HepG2 (cell line): ENCODE measurements at regions not wholly inside any gene's neighbourhood (a gene's known extent, or its start where the extent isn't known, plus 50 kb on each side); places are given as distances from the start of the nearest gene placed in this dataset.

Experiments
- ATAC-seq: fragments of 200-7000 bp; cut with Tn5 transposase; 3 replicates; pipeline ENCODE4 v1.9.1; 2020; ENCODE audit warnings: mild to moderate bottlenecking, moderate library complexity
- BruUV-seq: library from RNA; stranded (reverse); fragments of 400-500 nt; replicated peaks from 2 replicates; lab custom pipeline; 2021; lab: Mats Ljungman, UMichigan
- CTCF ChIA-PET: fragments of 300-600 bp; formaldehyde crosslinking; extraction: SDS; loops from one replicate; lab custom pipeline; 2021; ENCODE audit warnings: low total read pairs, inconsistent platforms, low intra/inter-chr PET ratio; lab: Yijun Ruan, JAX
- POLR2A ChIA-PET: fragments of 350-600 bp; sonication (Branson Sonifier 250); formaldehyde crosslinking; loops from one replicate; lab custom pipeline; 2020; ENCODE audit warnings: antibody characterized with exemption, inconsistent platforms; lab: Yijun Ruan, JAX
- DNase-seq: peaks from one replicate; pipeline ENCODE4 v3.0.0-alpha.2; 2015; ENCODE audit warnings: low spot score
- FAIRE-seq: peaks from 3 replicates; lab custom pipeline; 2011; peaks lifted over from hg19 to GRCh38; lab: Jason Lieb, UNC
- H2AFZ ChIP-seq: one replicate; pipeline ENCODE4 v1.6.1; 2011; ENCODE audit warnings: low read length, inconsistent platforms
- H3K27ac ChIP-seq: fragments of 300-600 bp; 3 replicates; pipeline ENCODE4 v1.8.0; 2011; ENCODE audit warnings: mixed run types, mild to moderate bottlenecking, mixed read lengths, low read length, inconsistent platforms; ENCODE audit not compliant: insufficient read depth; ENCODE audit errors: extremely low read length
- H3K27me3 ChIP-seq, 2 experiments: fragments of 200-600 bp in 1 of 2; 2 replicates in 1 of 2; 3 replicates in 1 of 2; pipeline versions ENCODE4 v1.6.0 to v1.8.0; 2011; ENCODE audit warnings: low read length in 2 of 2, mild to moderate bottlenecking in 2 of 2, moderate library complexity in 2 of 2, inconsistent platforms in 1 of 2; ENCODE audit not compliant: insufficient read depth in 2 of 2, control insufficient read depth in 1 of 2
- H3K36me3 ChIP-seq, 2 experiments: fragments of 200-600 bp in 1 of 2; replicated peaks in 1 of 2; 2 replicates in 1 of 2; 3 replicates in 1 of 2; pipeline versions ENCODE4 v1.5.1 to v1.8.0; 2011; ENCODE audit warnings: low read length in 2 of 2, inconsistent platforms in 1 of 2; ENCODE audit not compliant: insufficient read depth in 2 of 2, control insufficient read depth in 1 of 2
- H3K4me1 ChIP-seq: 2 replicates; pipeline ENCODE4 v1.5.1; 2012; ENCODE audit warnings: low read length, inconsistent platforms; ENCODE audit not compliant: insufficient read depth
- H3K4me2 ChIP-seq: 2 replicates; pipeline ENCODE4 v1.6.0; 2011; ENCODE audit warnings: low read depth, low read length, inconsistent platforms
- H3K4me3 ChIP-seq, 3 experiments: fragments of 200-600 bp in 1 of 3; sonication (generic), shearing (Covaris generic) in 1 of 3; replicated peaks in 1 of 3; 2 replicates each; pipeline ENCODE4 v1.5.1; 2011 to 2016; ENCODE audit warnings: low read length in 3 of 3, inconsistent platforms in 2 of 3, low read depth in 2 of 3, mild to moderate bottlenecking in 2 of 3, control low read depth in 1 of 3, mixed read lengths in 1 of 3; ENCODE audit not compliant: insufficient read depth in 1 of 3
- H3K79me2 ChIP-seq: one replicate; pipeline ENCODE4 v1.6.1; 2011; ENCODE audit warnings: low read length, inconsistent platforms; ENCODE audit not compliant: insufficient read depth
- H3K9ac ChIP-seq: 2 replicates; pipeline ENCODE4 v1.6.0; 2011; ENCODE audit warnings: mild to moderate bottlenecking, low read depth, low read length, inconsistent platforms; ENCODE audit not compliant: insufficient read depth
- H3K9me3 ChIP-seq: 2 replicates; pipeline ENCODE4 v1.5.1; 2012; ENCODE audit warnings: mild to moderate bottlenecking, low read length
- H4K20me1 ChIP-seq: 2 replicates; pipeline ENCODE4 v1.6.0; 2011; ENCODE audit warnings: inconsistent platforms, mild to moderate bottlenecking, low read length, moderate library complexity; ENCODE audit not compliant: insufficient read depth
- AKAP8 ChIP-seq: sonication (generic); formaldehyde crosslinking; IDR thresholded peaks from 2 replicates; pipeline ENCODE4 v1.5.1; 2020; ENCODE audit warnings: mild to moderate bottlenecking, missing genetic modification reagents
- CREB3 ChIP-seq: sonication (generic); formaldehyde crosslinking; IDR thresholded peaks from 2 replicates; pipeline ENCODE4 v1.5.0; 2020; ENCODE audit warnings: missing genetic modification reagents
- E2F1 ChIP-seq: sonication (generic); formaldehyde crosslinking; IDR thresholded peaks from 2 replicates; pipeline ENCODE4 v1.5.0; 2020; ENCODE audit warnings: missing genetic modification reagents
- FOXC1 ChIP-seq: sonication (generic); formaldehyde crosslinking; IDR thresholded peaks from 2 replicates; pipeline ENCODE4 v1.8.0; 2022; ENCODE audit warnings: mild to moderate bottlenecking, missing genetic modification reagents, borderline replicate concordance
- GPN1 ChIP-seq: sonication (generic); formaldehyde crosslinking; IDR thresholded peaks from 2 replicates; pipeline ENCODE4 v1.5.1; 2020; ENCODE audit warnings: missing genetic modification reagents, borderline replicate concordance
- HES4 ChIP-seq: sonication (generic); formaldehyde crosslinking; IDR thresholded peaks from 2 replicates; pipeline ENCODE4 v1.9.0; 2021; ENCODE audit warnings: mild to moderate bottlenecking, missing genetic modification reagents, borderline replicate concordance
- KDM2A ChIP-seq: sonication (generic); formaldehyde crosslinking; IDR thresholded peaks from 2 replicates; pipeline ENCODE4 v1.4.0; 2020; ENCODE audit warnings: low read depth, missing genetic modification reagents, borderline replicate concordance
- MTF1 ChIP-seq: sonication (generic); formaldehyde crosslinking; IDR thresholded peaks from 2 replicates; pipeline ENCODE4 v1.5.0; 2020; ENCODE audit warnings: missing genetic modification reagents
- NFIC ChIP-seq: IDR thresholded peaks from 2 replicates; pipeline ENCODE4 v1.6.1; 2012; ENCODE audit warnings: mild to moderate bottlenecking, low read length, inconsistent platforms
- PHF20 ChIP-seq: sonication (generic); formaldehyde crosslinking; IDR thresholded peaks from 2 replicates; pipeline ENCODE4 v1.5.0; 2020; ENCODE audit warnings: mild to moderate bottlenecking, missing genetic modification reagents
- RFXANK ChIP-seq: IDR thresholded peaks from 2 replicates; pipeline ENCODE4 v1.6.1; 2016
- SMARCC2 ChIP-seq: fragments of 450-650 bp; IDR thresholded peaks from 2 replicates; pipeline ENCODE4 v1.6.1; 2017; ENCODE audit warnings: antibody characterized with exemption, mild to moderate bottlenecking
- ZFP36L1 ChIP-seq: sonication (generic); formaldehyde crosslinking; IDR thresholded peaks from 2 replicates; pipeline ENCODE4 v1.8.0; 2022; ENCODE audit warnings: mild to moderate bottlenecking, missing genetic modification reagents, moderate library complexity
- ZNF10 ChIP-seq: sonication (generic); formaldehyde crosslinking; IDR thresholded peaks from 2 replicates; pipeline ENCODE4 v1.4.0; 2020; ENCODE audit warnings: mild to moderate bottlenecking, low read depth, missing genetic modification reagents, borderline replicate concordance
- ZNF124 ChIP-seq: sonication (generic); formaldehyde crosslinking; IDR thresholded peaks from 2 replicates; pipeline ENCODE4 v1.4.0; 2020; ENCODE audit warnings: missing genetic modification reagents
- ZNF260 ChIP-seq: sonication (generic); formaldehyde crosslinking; IDR thresholded peaks from 2 replicates; pipeline ENCODE4 v1.4.0; 2020; ENCODE audit warnings: missing genetic modification reagents, low read depth, mild to moderate bottlenecking, borderline replicate concordance
- ZNF367 ChIP-seq: sonication (generic); formaldehyde crosslinking; IDR thresholded peaks from 2 replicates; pipeline ENCODE4 v1.4.0; 2020; ENCODE audit warnings: missing genetic modification reagents, borderline replicate concordance
- ZNF724P ChIP-seq: sonication (generic); formaldehyde crosslinking; IDR thresholded peaks from 2 replicates; pipeline ENCODE4 v1.8.0; 2022; ENCODE audit warnings: missing genetic modification reagents, borderline replicate concordance
- ZNF790 ChIP-seq: sonication (generic); formaldehyde crosslinking; IDR thresholded peaks from 2 replicates; pipeline ENCODE4 v1.8.0; 2022; ENCODE audit warnings: missing genetic modification reagents, mild to moderate bottlenecking, borderline replicate concordance
- ZSCAN21 ChIP-seq: sonication (generic); formaldehyde crosslinking; IDR thresholded peaks from 2 replicates; pipeline ENCODE4 v1.8.0; 2022; ENCODE audit warnings: mild to moderate bottlenecking, missing genetic modification reagents, moderate library complexity, borderline replicate concordance
- WGBS: methylation state at CpG from one replicate; pipeline ENCODE4 v1.1.6; 2017; ENCODE audit warnings: low lambda C conversion rate; 5-methylcytosine and 5-hydroxymethylcytosine counted together
- in situ Hi-C: cut with HindIII; loops from 2 replicates; pipeline ENCODE4 v1.10.0; 2017; ENCODE audit warnings: low pct_unique_long_range_greater_than_20kb; ENCODE audit not compliant: extremely low pct_ligation_motif_present
- intact Hi-C: fragments of 100-400 bp; cut with micrococcal nuclease; formaldehyde crosslinking; loops from one replicate; pipeline ENCODE4 v1.10.0; 2022; ENCODE audit not compliant: unreplicated experiment

- TF ChIP-seq ZNF367 (no peak), HES4 (CRISPR knock-in tag) (no peak), ZNF124 (no peak), KDM2A (CRISPR knock-in tag) (no peak), SMARCC2 (no peak), GPN1 (CRISPR knock-in tag) (no peak), ZNF260 (CRISPR knock-in tag) (no peak), ZNF10 (no peak), E2F1 (CRISPR knock-in tag) (no peak), ZNF724P (no peak), ZSCAN21 (CRISPR knock-in tag) (no peak), FOXC1 (CRISPR knock-in tag) (no peak), RFXANK (CRISPR knock-in tag) (no peak), AKAP8 (no peak), CREB3 (CRISPR knock-in tag) (no peak), PHF20 (no peak), ZNF790 (no peak), NFIC (no peak), MTF1 (CRISPR knock-in tag) (no peak), ZFP36L1 (CRISPR knock-in tag) (no peak)
- Histone ChIP-seq H3K79me2 (no peaks in the 10 kb centered on the region), H3K4me2 (no peak overlapping the region), H3K4me1 (no peaks in the 10 kb centered on the region), H2AFZ (no peak overlapping the region), H3K36me3 (no peaks in the 10 kb centered on the region), H4K20me1 (no peaks in the 10 kb centered on the region), H3K27ac (no peak overlapping the region), H3K9ac (no peak overlapping the region), H3K4me3 (no peak overlapping the region), H3K27me3 (no peaks in the 10 kb centered on the region), H3K9me3 (peaks cover 59% of the 10 kb centered on the region)
- POLR2A ChIA-PET = no interaction called here
- ATAC-seq (no peak), FAIRE-seq (no peak), DNase-seq (no peak)
- in situ Hi-C loops = no loop called here
- CTCF ChIA-PET = no interaction called here
- WGBS = 0% methylated on average over 1 of the region's 1 CpG
- intact Hi-C loops = no loop called here
- BruUV-seq = no TSS peak
Measured at GRCh38 chr16:63856537-63856936, 1265.3 kb downstream of the CDH11 start.
